Mesenteric fat pad (tissue), 1 donor: ENCODE measurements at regions not wholly inside any gene's neighbourhood (a gene's known extent, or its start where the extent isn't known, plus 50 kb on each side); places are given as distances from the start of the nearest gene placed in this dataset.

Experiments
- DNase-seq: peaks from one replicate; pipeline ENCODE4 v3.0.0-alpha.2; 2020; ENCODE audit warnings: low spot score
- donor health status: DM: yes; HTN: yes; CAD: no.

DNA sequence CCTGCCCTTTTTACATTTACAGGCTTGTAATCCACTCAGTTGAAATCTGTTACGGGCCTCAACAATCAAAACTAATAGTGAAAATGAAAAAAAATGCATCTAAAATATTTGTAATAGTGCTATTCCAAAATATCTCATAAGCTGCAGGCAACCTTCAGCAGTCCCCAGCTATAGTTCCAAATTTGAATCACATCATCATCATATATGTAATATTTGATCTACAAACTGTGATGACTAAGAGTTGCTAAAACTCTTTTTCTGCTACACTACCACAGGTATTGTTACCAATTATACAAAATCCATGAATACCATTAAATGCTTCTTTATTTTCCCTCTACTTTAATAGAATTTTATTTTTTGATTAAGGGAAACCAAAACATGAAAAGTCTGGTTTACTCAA, 121.4 kb upstream of the RFC3 start:
- DNase-seq: no peak

- DNase-seq: no peak
These were observed 120.0 kb upstream of the RFC3 start for GRCh38 chr13:33697926-33698325.

GRCh38 chr13:33707449-33707848, 110.5 kb upstream of the RFC3 start:
- no peak for DNase-seq

DNA sequence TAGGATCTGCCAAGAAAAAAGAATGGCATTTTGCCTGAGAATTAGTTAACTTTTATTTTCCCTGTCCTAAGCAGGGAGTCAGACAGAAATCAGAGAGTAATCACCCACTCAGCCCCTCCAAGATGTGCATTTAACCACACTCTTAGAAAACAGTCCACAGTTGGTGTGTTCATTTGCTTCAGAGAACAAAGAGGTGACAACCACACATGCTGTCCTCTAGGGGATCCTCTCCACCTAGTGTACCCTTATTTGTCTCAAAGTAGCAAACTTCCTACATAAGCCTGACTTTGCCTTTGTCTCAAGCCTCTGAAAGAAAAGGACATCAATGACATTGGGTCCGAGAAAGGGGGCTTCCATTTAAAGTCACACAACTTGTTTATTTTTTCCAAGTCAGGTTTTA, 107.0 kb upstream of the RFC3 start:
- no peak for DNase-seq

DNA sequence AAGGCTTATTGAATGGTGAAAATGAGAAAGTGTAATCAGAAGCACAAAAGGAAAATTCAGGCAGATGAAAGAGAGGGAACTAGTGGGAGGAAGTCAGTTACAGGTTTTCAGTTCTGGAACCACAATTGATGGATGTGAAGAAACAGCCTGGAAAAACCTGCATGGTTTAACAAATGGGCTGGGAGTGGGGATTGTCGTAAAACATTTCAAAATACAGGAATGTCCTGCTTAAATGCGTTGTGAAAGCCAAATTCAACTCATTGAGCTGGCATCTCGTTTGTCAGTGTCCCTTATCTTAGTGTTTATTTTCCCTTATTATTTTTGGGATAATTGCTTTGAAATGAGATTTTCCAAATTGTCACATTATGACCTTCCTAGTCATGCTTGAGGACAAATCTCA, 106.5 kb upstream of the RFC3 start:
- no peak for DNase-seq

DNA sequence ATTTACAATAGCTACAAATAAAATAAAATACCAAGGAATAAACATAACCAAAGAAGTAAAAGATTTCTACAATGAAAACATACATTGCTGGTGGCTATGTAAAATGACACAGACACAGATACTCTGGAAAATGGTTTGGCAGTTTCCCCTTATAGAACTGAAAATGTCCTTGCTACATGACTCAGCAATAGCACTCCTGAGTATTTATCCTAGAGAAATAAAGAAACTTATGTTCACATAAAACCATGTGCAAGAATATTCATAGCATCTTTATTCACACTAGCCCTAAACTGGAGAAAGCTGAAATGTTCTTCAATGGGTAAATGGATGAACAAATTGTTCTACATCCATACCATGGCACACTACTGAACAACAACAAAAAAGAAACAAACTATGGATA, 100.2 kb upstream of the RFC3 start:
- no peak for DNase-seq

DNA sequence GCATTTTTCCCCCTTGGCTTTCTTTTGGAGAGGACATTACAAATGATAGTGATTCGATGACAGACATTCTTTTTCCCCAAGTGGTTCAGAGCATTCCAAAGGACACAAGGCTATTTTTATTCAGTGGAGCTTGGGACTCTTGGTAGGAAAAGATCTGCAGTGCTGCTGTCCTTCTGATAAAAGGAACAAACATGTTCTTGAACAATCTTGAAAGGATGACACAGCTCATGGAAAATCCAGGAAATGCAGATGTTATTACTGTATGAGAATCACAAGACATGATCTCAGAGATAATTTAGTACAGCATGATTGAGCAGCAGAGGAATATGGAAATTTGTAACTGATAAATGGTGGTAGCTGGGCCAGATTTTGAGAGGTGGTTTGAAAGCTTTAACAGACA, 96.2 kb upstream of the RFC3 start:
- DNase-seq: no peak

DNA sequence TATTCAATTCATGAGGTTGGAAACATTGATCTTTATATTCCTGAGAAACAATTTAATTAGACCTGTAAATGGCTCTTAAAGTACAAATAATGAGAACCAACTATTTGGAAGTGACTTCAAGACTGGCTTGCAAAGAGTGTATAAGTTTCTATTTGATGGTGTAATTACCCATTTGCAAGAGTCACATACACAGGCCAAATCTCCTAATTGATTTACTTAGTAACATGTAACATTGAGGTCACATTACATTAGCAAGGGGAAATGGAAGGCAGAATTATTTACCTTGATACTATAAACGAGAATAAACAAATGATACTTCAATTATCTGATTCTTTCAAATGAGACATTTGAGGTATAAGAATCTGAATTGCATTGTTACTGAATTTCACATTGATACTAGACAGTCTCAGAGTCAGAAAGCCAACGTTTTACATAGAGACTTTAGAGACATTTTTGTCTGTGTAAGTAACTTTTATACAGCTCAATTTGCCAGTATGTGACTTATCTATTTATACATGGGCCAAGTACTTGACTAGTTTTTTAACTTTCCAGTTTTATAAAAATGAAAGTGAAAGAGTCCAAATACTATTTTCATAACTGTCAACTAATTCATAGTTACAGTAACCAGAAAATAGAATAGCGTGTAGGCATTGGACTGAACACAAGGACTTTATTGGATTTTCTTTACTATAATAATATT, 95.6 kb upstream of the RFC3 start:
- DNase-seq: no peak

DNA sequence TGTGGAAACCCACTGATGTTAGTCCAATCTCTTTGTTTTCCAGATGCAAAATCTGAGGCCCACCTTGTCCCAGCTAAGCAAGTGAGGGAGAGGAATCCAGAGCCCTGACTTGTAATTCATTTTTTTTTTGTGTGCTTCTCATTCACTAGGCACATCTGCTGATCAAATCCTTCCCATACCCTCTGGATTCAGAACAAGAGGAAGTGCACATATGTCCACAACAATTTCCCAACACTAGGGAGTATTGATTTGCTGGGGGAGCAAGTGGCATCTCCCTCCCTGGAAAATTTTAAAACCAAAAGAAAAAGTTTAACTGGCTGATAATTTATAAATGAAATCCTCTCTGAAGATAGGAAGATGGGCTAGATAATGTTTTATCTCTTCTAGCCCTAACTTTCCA, 94.6 kb upstream of the RFC3 start:
- DNase-seq: no peak

GRCh38 chr13:33723772-33724435, 94.0 kb upstream of the RFC3 start:
- no peak for DNase-seq

GRCh38 chr13:33725340-33725739, 92.6 kb upstream of the RFC3 start:
- no peak for DNase-seq

DNA sequence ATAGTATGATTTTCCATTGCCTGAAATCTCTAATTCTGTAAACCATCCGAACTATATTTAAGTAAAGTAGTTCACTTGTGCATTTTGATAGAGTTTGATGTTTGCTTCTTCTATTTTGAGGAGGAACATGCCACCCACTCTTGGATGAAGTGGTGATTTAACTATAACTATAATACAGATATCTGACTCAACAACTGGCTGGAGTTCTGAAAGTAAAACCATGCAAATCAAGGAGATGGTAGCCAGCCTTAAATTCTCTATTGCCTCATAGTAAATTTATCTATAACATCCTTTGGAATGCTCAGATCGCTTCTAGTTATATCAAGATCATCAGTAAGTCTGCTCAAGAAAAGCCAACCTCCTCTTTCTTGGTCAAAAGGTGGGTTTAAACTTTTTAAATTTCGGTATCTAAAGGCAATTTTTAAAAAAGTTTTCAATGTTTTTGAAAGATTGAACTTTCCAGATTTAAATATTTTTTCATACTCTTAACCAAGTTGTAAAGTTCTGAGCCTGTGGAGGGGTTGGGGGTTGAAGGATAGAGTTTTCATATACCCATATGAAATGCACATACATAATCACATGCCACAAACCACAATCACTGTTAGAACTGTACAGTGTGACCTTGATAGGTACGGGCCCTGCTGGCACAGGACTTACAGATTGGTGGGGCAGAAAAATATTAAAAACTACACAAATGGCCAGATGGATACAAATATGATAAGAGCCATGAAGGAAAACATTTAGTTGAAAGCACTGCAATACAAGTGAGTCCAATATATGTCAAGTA, 90.5 kb upstream of the RFC3 start:
- DNase-seq: no peak

GRCh38 chr13:33728271-33729037, 89.5 kb upstream of the RFC3 start:
- no peak for DNase-seq

- DNase-seq: no peak
These were observed 87.8 kb upstream of the RFC3 start for GRCh38 chr13:33730147-33730546.

GRCh38 chr13:33730619-33731018, 87.3 kb upstream of the RFC3 start:
- no peak for DNase-seq

GRCh38 chr13:33735276-33735675, 82.7 kb upstream of the RFC3 start:
- DNase-seq: no peak

DNA sequence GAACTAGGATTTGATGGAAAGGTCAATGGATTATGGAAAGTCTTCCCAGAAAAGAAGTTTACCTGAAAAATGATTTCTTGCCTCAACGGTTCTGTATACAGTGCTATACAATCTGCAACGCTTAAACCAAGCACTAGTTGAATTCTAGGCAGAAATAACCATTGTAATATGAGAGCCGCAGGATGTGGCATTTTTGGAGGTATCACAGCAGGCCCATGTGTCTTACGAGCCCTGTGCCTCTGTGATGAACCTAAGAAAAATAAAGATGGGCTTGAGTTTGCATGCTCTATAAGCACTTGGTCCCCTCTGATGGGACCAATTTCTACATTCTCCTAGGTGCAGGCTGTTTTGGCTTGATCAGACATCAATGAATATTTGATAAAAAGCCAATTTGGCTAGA, 78.7 kb upstream of the RFC3 start:
- DNase-seq: no peak

- DNase-seq: no peak
These were observed 77.8 kb upstream of the RFC3 start for GRCh38 chr13:33740134-33740538.

- DNase-seq: no peak
These were observed 75.6 kb upstream of the RFC3 start for GRCh38 chr13:33742321-33742720.

GRCh38 chr13:33743438-33744368, 74.2 kb upstream of the RFC3 start:
- DNase-seq: no peak
